Superior temporal gyrus (tissue), 1 donor: ENCODE measurements at regions not wholly inside any gene's neighbourhood (a gene's known extent, or its start where the extent isn't known, plus 50 kb on each side); places are given as distances from the start of the nearest gene placed in this dataset.
"Not testable (repeated sequence)": the region's sequence is repeated elsewhere in the genome, so short reads cannot be mapped to it uniquely, and the experiment has no call there.

ENCODE experiments used
- DNase-seq: peaks from one replicate; pipeline ENCODE4 v3.0.0-alpha.2; 2016; ENCODE audit errors: extremely low spot score

DNA sequence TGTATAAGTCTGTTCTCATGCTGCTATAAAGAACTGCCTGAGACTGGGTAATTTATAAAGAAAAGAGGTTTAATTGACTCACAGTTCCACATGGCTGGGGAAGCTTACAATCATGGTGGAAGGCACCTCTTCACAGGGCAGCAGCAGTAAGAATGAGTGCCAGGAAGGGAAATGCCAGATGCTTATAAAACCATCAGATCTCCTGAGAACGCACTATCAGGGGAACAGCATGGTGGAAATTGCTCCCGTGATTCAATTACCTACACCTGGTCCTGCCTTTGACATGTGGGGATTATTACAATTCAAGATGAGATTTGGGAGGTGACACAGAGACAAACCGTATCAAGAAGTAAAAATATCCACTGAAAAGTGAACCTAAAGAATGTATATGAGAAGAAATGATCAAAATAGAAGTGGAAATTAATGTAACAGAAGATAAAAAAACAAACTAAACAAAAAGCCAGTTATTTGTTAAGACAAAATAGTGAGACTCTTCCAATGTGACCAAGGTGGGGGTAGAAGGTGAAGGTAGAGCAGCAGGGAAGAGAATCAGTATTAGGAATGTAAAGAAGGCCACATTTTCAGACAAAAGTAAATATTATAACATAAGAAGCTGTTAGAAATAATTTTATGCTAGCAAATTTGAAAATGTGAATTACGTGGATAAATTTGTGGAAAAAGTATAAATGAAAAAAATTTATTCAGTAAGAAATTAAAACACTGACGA is 372.9 kb downstream of the NKX6-1 start:
- no peak for DNase-seq

DNA sequence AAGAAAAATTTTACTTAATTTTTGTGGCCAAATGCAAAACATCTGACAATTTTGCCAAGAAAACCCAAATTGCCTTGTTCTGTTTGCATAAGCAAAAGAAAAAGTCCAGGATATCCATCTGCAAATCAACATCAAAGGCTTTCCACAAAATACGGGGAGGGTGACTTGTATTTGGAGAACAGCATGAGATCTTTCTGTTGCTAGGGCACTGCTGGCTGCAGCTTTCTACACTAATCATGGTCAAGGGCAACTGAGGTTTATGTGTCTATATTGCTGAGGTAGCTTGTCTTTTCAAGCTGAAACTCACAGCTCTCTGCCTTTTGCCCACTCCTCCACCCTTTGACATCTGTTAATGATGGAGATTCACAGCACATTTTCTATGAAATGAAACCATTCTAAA is 389.1 kb downstream of the NKX6-1 start:
- DNase-seq, result no peak

DNA sequence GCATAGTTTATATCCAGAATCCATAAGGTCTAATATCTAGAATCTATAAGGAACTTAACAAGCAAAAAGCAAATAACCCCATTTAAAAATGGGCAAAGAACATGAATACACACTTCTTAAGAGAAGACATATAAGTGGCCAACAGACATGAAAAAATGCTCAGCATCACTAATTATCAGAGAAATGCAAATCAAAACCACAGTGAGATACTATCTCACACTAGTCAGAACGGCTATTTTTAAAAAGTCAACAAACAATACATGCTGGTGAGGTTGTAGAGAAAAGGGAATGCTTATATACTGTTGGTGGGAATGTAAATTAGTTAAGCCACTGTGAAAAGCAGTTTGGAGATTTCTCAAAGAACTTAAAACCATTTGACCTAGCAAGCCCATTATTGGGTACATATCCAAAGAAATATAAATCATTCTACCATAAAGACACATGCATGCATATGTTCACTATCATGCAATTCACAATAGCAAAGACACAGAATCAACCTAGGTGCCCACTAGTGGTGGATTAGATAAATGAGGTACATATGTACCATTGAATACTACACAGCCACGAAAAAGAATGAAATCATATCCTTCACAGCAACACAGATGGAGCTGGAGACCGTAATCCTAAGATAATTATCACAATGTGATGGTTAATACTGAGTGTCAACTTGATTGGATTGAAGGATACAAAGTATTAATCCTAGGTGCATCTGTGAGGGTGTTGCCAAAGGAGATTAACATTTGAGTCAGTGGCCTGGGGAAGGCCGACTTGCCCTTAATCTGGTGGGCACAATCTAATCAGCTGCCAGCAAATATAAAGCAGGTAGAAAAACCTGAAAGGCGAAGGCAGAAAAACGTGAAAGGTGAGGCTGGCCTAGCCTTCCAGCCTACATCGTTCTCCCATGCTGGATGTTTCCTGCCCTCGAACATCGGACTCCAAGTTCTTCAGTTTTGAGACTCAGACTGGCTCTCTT is 397.2 kb downstream of the NKX6-1 start:
- DNase-seq, result not testable (repeated sequence)

GRCh38 chr4:84100071-84100470 is 399.0 kb downstream of the NKX6-1 start:
- DNase-seq, result no peak

DNA sequence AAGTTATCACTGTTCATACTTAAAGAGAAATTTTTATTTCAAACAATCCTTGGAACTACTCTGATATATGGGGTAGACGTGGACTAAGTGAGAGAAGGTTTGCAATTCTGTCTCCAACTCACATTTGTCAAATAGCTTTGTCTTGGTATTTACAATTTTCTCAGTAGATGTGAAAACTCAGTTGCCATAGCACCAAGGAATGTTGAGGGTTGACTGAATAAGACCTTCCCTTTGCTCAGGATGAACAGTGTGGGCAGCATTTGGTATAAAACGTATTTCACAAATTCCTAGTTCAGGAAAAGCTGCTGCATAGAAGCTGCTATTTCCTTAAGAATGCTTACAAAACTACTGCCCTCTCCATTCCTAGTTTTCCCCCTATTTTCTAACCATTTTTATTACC is 399.5 kb downstream of the NKX6-1 start:
- no peak for DNase-seq

- DNase-seq, result no peak
Measured at GRCh38 chr4:84091266-84091665, 407.8 kb downstream of the NKX6-1 start.

- DNase-seq, result no peak
Measured at GRCh38 chr4:84089652-84090437, 409.2 kb downstream of the NKX6-1 start.

DNA sequence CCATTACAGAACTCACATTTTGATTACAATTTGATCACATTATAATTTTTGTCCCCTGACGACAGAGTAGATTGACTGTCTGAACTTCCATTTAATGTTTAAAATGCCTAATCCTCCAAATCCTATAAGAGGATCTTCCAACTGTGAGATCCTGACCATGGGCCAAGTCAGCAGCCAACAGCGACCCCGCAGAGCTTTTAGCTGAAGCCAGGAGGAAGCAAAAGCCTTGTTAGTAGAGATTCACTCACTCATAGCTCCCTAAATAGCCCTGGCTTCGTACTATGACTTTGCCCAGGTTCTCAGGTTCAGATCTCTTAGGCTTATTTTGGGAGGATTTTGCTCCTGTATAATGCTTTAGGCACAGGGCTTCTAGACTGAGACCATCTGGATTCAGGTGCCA is 413.1 kb downstream of the NKX6-1 start:
- DNase-seq, result no peak

GRCh38 chr4:84070289-84070688 is 428.8 kb downstream of the NKX6-1 start:
- DNase-seq, result no peak

DNA sequence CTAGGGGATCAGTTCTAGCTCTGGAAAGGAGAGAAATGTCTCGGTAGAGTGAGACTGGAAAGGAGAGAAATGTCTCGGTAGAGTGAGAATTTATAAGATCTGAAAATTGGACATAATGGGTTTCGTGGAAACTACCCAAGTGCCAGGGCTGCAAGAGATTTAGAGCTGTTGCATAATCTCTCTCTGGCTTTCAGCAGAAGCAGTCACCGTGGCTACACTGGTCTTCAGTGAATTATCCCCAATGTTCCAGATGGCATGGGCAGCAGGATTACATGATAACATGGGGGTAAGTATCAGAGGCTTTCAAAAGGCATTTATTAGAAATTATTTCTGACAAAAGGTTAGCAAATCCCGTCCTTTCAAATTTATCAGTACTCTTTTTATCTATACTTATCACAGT is 435.5 kb downstream of the NKX6-1 start:
- no peak for DNase-seq

GRCh38 chr4:84058201-84058600 is 440.9 kb downstream of the NKX6-1 start:
- no peak for DNase-seq

DNA sequence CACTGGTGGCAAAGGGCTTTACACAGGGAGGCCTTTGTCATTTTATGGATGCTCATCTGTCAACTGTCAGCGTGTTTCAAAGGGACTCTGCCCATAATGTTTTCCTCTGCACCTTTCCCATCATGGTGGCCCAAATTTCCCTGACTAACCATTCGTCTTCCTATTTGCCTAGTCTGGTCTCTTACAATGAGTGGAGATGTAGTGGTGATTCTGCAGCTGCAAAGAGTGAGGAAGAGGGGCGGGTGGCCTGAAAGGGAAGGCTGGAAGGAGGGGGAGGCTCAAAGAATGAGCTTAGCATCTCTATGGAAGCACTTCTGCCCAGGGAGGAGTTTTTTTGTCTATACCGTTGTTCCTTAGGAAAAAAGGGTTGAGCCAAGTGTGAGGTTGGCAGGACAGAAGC is 447.5 kb downstream of the NKX6-1 start:
- DNase-seq, result no peak

- DNase-seq, result no peak
Measured at GRCh38 chr4:84051089-84051488, 448.0 kb downstream of the NKX6-1 start.

DNA sequence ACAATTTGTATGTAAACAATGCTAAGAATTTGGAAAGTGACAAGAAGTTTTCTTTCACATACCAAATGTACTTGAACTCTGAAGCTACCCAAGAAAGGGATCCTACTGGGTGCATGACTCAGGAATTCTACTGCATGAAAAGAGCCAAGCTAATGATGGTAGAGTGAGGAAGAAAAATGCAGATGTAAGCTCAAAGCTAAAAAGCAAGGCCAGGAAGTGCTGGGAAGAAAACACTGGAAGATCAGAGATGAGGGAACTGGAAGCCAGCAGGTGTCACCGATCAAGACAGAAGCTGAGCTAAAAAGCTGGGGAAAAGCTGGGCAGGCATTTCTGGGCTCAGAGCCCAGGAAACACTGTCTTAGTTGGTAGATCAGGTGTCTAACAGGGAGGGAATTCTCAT is 449.1 kb downstream of the NKX6-1 start:
- no peak for DNase-seq

- DNase-seq, result no peak
Measured at GRCh38 chr4:84046551-84046950, 452.5 kb downstream of the NKX6-1 start.

DNA sequence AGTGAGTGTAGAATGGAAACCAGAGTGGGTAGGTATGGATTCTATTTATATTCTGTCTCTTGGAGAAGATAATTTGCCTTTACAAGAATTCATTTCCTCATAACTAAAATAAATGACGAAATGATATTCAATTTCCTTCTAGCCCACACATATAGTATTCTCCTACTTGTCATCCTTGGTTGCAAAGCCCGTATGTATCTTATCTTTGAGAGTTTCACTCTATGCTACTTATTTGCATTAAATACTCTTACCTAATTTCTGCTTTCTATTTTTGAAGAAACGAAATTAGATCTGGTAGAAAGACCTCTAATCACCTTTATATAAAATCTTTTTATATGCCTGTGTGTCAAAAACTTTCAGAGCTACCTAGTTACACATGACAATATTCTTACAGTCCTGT is 457.7 kb downstream of the NKX6-1 start:
- no peak for DNase-seq

GRCh38 chr4:84035568-84035967 is 463.5 kb downstream of the NKX6-1 start:
- DNase-seq, result no peak

DNA sequence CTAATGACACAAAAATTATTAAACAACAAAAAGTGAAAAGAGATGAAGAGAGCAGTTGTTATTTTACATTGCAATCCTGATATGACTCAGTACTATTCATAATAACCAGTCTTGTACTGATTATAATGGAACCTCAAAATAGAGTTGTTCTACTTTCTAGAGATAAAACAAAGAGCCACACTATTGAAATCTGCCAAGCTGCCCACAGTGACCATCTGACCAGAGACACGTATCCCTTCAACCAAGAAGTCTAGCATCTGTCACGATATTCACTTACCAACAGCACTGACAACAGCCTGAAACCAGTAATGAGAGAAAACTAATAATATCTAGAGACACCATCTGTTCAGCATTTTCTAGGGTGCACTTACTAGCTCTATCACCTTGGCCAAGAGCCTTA is 466.7 kb downstream of the NKX6-1 start:
- no peak for DNase-seq

GRCh38 chr4:84031401-84031800 is 467.7 kb downstream of the NKX6-1 start:
- no peak for DNase-seq

DNA sequence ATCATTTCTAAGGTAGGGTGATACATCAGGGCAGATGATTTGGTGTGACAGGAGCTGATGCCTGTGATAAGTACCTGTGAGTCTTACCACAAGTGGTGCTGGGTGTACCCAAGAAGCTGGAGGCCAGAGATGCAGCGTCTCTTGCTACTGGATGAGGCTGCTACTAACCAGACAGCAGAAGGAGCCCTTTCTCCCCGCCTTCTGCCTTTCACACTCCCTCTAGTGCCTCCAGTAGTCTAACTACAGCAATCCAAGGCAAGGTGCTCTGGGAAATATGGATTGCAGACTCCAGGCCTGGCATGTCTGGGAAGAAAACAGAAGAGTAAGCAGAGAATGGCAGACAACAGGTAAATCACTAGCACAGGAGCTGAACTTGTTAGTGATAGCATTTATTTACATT is 470.8 kb downstream of the NKX6-1 start:
- no peak for DNase-seq

DNA sequence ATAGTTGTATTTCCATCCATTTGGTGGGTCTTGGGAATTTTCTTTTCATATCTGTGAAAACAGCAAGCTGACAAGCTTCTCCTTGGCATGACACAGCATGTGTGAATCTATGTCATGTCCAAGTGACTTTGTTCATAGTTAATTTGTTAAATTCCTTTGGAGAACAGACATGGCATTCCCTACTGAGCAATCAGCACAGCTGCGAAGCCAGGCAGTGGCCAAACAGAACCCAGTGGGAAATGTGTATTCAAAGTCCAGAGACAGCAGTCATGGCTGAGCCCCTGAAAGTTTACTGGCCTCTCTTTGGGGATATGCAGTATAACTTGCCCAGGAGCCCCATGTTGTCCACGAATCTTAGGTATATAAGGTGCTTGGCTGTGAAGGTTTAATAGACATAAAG is 474.7 kb downstream of the NKX6-1 start:
- DNase-seq, result no peak

DNA sequence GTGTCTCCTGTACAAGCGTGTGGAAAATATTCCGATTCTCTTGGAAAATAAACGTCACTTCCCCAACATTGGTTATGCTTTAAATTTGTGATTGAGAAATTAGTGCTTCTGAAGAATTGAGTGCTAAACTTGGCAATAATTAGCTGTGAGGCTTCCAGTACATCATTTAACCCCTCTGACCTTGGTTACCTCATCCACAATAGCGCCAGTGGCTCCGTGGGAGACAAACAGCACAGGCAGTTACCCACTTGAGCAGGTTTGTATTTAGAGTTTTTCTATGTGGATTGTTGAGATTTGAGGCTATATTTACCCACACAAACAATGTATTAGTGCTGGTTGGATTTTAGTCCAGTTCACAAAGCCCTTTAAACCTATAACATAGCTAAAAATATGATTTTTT is 476.5 kb downstream of the NKX6-1 start:
- DNase-seq, result no peak
